ENCODE measurements at regions not wholly inside any gene's neighbourhood (a gene's known extent, or its start where the extent isn't known, plus 50 kb on each side); places are given as distances from the start of the nearest gene placed in this dataset.
A peak's percentile ranks its signal among the peaks of the same experiment; 100 is the strongest.

DNA sequence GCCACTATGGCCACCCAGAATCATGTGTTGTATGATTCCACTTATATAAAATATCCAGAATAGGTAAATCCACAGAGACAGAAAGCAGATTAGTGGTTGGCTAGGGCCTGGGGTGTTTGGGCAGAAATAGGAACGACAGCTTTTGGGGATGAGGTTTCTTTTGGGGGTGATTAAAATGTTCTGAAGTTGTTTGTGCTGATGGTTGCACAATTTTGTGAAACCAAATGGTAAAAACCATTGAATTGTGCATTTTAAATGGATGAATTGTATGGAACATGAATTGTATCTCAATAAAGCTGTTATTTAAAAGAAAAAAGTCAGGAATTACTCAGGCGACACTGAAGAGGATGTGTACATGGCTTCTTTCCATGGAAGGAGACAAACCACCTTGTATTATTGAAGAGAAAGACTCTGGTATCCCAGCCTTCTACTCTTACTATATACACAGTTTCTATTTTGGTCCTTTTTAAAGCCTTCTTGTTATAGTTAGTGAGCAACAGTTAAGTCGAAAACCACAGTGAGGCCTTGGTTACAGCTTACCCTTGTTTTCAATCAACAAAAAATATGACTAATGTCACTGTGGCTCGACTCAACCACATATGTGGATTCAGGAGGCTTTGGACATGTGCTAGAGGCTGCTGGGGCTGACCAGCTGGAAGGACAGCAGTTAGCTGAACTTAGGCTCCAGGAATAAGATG is 57.1 kb upstream of the KMT2E start (continued):
- no peak for TF ChIP-seq ZZZ3 (IDR thresholded peaks at IDR 0.05; ENCODE audit: control insufficient read depth, insufficient read length, low read depth)
- TF ChIP-seq, protein P1, sequence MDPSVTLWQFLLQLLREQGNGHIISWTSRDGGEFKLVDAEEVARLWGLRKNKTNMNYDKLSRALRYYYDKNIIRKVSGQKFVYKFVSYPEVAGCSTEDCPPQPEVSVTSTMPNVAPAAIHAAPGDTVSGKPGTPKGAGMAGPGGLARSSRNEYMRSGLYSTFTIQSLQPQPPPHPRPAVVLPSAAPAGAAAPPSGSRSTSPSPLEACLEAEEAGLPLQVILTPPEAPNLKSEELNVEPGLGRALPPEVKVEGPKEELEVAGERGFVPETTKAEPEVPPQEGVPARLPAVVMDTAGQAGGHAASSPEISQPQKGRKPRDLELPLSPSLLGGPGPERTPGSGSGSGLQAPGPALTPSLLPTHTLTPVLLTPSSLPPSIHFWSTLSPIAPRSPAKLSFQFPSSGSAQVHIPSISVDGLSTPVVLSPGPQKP (IDR thresholded peaks at IDR 0.05; ENCODE audit: low read depth, low read length), result no peak
- TF ChIP-seq BHLHE40 (IDR thresholded peaks at IDR 0.05; ENCODE audit: borderline replicate concordance in 1 of 2, low read depth in 2 of 2, low read length in 1 of 2), result peak; percentile 68 to 74
- no peak for TF ChIP-seq ZBED1 (IDR thresholded peaks at IDR 0.05; ENCODE audit: borderline replicate concordance)
- no peak for TF ChIP-seq FOXK2 (IDR thresholded peaks at IDR 0.05)
- TF ChIP-seq KLF5 (IDR thresholded peaks at IDR 0.05; ENCODE audit: partially characterized antibody), result no peak
- TF ChIP-seq BMI1 (IDR thresholded peaks at IDR 0.05; ENCODE audit: borderline replicate concordance), result peak; percentile 62; the same call in 1 of the 2 replicates
- TF ChIP-seq NBN (IDR thresholded peaks at IDR 0.05), result peak; percentile 46; the same call in 1 of the 2 replicates
- TF ChIP-seq CREM (IDR thresholded peaks at IDR 0.05; ENCODE audit: low read depth), result peak; percentile 62; the same call in 1 of the 2 replicates
- TF ChIP-seq, protein P2, sequence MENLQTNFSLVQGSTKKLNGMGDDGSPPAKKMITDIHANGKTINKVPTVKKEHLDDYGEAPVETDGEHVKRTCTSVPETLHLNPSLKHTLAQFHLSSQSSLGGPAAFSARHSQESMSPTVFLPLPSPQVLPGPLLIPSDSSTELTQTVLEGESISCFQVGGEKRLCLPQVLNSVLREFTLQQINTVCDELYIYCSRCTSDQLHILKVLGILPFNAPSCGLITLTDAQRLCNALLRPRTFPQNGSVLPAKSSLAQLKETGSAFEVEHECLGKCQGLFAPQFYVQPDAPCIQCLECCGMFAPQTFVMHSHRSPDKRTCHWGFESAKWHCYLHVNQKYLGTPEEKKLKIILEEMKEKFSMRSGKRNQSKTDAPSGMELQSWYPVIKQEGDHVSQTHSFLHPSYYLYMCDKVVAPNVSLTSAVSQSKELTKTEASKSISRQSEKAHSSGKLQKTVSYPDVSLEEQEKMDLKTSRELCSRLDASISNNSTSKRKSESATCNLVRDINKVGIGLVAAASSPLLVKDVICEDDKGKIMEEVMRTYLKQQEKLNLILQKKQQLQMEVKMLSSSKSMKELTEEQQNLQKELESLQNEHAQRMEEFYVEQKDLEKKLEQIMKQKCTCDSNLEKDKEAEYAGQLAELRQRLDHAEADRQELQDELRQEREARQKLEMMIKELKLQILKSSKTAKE (IDR thresholded peaks at IDR 0.05; ENCODE audit: low read depth, poor library complexity, severe bottlenecking), result peak; percentile 65
- no peak for TF ChIP-seq RELA (IDR thresholded peaks at IDR 0.05; ENCODE audit: borderline replicate concordance, partially characterized antibody)
- TF ChIP-seq HDAC6 (IDR thresholded peaks at IDR 0.05; ENCODE audit: unreplicated experiment), result no peak
- TF ChIP-seq, protein P3, sequence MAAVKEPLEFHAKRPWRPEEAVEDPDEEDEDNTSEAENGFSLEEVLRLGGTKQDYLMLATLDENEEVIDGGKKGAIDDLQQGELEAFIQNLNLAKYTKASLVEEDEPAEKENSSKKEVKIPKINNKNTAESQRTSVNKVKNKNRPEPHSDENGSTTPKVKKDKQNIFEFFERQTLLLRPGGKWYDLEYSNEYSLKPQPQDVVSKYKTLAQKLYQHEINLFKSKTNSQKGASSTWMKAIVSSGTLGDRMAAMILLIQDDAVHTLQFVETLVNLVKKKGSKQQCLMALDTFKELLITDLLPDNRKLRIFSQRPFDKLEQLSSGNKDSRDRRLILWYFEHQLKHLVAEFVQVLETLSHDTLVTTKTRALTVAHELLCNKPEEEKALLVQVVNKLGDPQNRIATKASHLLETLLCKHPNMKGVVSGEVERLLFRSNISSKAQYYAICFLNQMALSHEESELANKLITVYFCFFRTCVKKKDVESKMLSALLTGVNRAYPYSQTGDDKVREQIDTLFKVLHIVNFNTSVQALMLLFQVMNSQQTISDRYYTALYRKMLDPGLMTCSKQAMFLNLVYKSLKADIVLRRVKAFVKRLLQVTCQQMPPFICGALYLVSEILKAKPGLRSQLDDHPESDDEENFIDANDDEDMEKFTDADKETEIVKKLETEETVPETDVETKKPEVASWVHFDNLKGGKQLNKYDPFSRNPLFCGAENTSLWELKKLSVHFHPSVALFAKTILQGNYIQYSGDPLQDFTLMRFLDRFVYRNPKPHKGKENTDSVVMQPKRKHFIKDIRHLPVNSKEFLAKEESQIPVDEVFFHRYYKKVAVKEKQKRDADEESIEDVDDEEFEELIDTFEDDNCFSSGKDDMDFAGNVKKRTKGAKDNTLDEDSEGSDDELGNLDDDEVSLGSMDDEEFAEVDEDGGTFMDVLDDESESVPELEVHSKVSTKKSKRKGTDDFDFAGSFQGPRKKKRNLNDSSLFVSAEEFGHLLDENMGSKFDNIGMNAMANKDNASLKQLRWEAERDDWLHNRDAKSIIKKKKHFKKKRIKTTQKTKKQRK (IDR thresholded peaks at IDR 0.05; ENCODE audit: low read depth, low read length), result no peak
- TF ChIP-seq CREB1 (IDR thresholded peaks at IDR 0.05; ENCODE audit: low read depth), result peak; percentile 47; the same call in 1 of the 2 replicates
- TF ChIP-seq NFYA (IDR thresholded peaks at IDR 0.05; ENCODE audit: borderline replicate concordance, low read depth, low read length), result no peak
- TF ChIP-seq, protein P4, sequence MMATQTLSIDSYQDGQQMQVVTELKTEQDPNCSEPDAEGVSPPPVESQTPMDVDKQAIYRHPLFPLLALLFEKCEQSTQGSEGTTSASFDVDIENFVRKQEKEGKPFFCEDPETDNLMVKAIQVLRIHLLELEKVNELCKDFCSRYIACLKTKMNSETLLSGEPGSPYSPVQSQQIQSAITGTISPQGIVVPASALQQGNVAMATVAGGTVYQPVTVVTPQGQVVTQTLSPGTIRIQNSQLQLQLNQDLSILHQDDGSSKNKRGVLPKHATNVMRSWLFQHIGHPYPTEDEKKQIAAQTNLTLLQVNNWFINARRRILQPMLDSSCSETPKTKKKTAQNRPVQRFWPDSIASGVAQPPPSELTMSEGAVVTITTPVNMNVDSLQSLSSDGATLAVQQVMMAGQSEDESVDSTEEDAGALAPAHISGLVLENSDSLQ (IDR thresholded peaks at IDR 0.05), result no peak
- no peak for TF ChIP-seq RFX5 (IDR thresholded peaks at IDR 0.05; ENCODE audit: low read depth, low read length)
- peak; percentile 51; the same call in 1 of the 2 replicates for TF ChIP-seq CHD2 (IDR thresholded peaks at IDR 0.05; ENCODE audit: borderline replicate concordance, low read depth, low read length)
- no peak for TF ChIP-seq YBX1 (IDR thresholded peaks at IDR 0.05)
- TF ChIP-seq, protein P5, sequence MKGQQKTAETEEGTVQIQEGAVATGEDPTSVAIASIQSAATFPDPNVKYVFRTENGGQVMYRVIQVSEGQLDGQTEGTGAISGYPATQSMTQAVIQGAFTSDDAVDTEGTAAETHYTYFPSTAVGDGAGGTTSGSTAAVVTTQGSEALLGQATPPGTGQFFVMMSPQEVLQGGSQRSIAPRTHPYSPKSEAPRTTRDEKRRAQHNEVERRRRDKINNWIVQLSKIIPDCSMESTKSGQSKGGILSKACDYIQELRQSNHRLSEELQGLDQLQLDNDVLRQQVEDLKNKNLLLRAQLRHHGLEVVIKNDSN (IDR thresholded peaks at IDR 0.05; ENCODE audit: borderline replicate concordance, extremely low read length, insufficient read depth, low read depth, low read length), result no peak
